ENCODE measurements at regions not wholly inside any gene's neighbourhood (a gene's known extent, or its start where the extent isn't known, plus 50 kb on each side); places are given as distances from the start of the nearest gene placed in this dataset.

DNA sequence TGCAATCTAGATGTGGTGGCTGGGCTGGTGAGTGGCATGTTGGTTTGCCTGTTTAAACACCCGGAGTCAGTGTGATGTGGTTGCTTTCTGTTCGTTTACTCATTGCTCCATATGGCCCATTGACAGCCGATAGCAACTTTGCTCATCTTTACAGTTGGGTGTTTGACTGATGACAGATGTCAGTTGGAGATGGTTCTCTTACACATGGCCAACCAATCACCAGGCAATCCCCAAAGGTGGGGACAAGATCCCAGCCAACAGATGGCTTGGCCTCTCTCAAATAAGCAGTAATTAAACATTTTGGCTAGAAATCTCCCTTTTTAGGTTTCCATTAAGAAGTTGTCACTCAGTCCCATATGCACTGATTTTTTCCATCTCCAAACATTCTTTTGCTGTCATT is 497.1 kb upstream of the ARGLU1 start:
- TF ChIP-seq CTCF (IDR thresholded peaks at IDR 0.05) = no peak
- no peak for TF ChIP-seq POLR2A (IDR thresholded peaks at IDR 0.05)
